Fibroblast of gingiva (primary cell): ENCODE measurements at regions not wholly inside any gene's neighbourhood (a gene's known extent, or its start where the extent isn't known, plus 50 kb on each side); places are given as distances from the start of the nearest gene placed in this dataset.

Experiments used
- DNase-seq: peaks from one replicate; pipeline ENCODE4 v3.0.0-alpha.2; 2011; ENCODE audit warnings: low read depth

- DNase-seq: no peak
Observed at GRCh38 chr1:208513799-208514198, 269.6 kb upstream of the PLXNA2 start.

- DNase-seq: no peak
Observed at GRCh38 chr1:208515129-208515528, 270.9 kb upstream of the PLXNA2 start.

- DNase-seq: no peak
Observed at GRCh38 chr1:208516780-208517179, 272.6 kb upstream of the PLXNA2 start.

GRCh38 chr1:208520438-208521099 is 276.4 kb upstream of the PLXNA2 start:
- no peak for DNase-seq

- DNase-seq: no peak
Observed at GRCh38 chr1:208521534-208521933, 277.4 kb upstream of the PLXNA2 start.

- no peak for DNase-seq
Observed at GRCh38 chr1:208523007-208523406, 278.8 kb upstream of the PLXNA2 start.

GRCh38 chr1:208524376-208524775 is 280.2 kb upstream of the PLXNA2 start:
- no peak for DNase-seq

- DNase-seq: no peak
Observed at GRCh38 chr1:208524925-208525324, 280.7 kb upstream of the PLXNA2 start.

- no peak for DNase-seq
Observed at GRCh38 chr1:208525417-208525816, 281.2 kb upstream of the PLXNA2 start.

- no peak for DNase-seq
Observed at GRCh38 chr1:208526613-208527125, 282.5 kb upstream of the PLXNA2 start.

GRCh38 chr1:208527156-208527555 is 283.0 kb upstream of the PLXNA2 start:
- DNase-seq: no peak

- DNase-seq: no peak
Observed at GRCh38 chr1:208528578-208529240, 284.5 kb upstream of the PLXNA2 start.

GRCh38 chr1:208531003-208531750 is 287.0 kb upstream of the PLXNA2 start:
- DNase-seq: no peak

GRCh38 chr1:208533746-208534598 is 289.8 kb upstream of the PLXNA2 start:
- DNase-seq: no peak

GRCh38 chr1:208534599-208534897 is 290.4 kb upstream of the PLXNA2 start:
- no peak for DNase-seq

GRCh38 chr1:208534979-208535378 is 290.8 kb upstream of the PLXNA2 start:
- DNase-seq: no peak

- no peak for DNase-seq
Observed at GRCh38 chr1:208535511-208535910, 291.3 kb upstream of the PLXNA2 start.

GRCh38 chr1:208536212-208536611 is 292.0 kb upstream of the PLXNA2 start:
- DNase-seq: no peak

GRCh38 chr1:208537198-208537597 is 293.0 kb upstream of the PLXNA2 start:
- DNase-seq: no peak

- DNase-seq: no peak
Observed at GRCh38 chr1:208538078-208538477, 293.9 kb upstream of the PLXNA2 start.

- DNase-seq: no peak
Observed at GRCh38 chr1:208538587-208538986, 294.4 kb upstream of the PLXNA2 start.

GRCh38 chr1:208540724-208541123 is 296.5 kb upstream of the PLXNA2 start:
- no peak for DNase-seq
